HG02642 (cell line): ENCODE measurements at regions not wholly inside any gene's neighbourhood (a gene's known extent, or its start where the extent isn't known, plus 50 kb on each side); places are given as distances from the start of the nearest gene placed in this dataset.

Source experiments
- ATAC-seq: cut with Tn5 transposase; IDR thresholded peaks from one replicate; pipeline ENCODE4 v1.9.1; 2021; ENCODE audit warnings: mild to moderate bottlenecking; ENCODE audit not compliant: unreplicated experiment, poor library complexity

GRCh38 chr2:223542501-223542900 lies 59.7 kb downstream of the SCG2 start:
- ATAC-seq: no peak

GRCh38 chr2:223545406-223545805 lies 56.8 kb downstream of the SCG2 start:
- ATAC-seq: no peak

GRCh38 chr2:223545830-223546229 lies 56.3 kb downstream of the SCG2 start:
- ATAC-seq: no peak
